ENCODE measurements at regions not wholly inside any gene's neighbourhood (a gene's known extent, or its start where the extent isn't known, plus 50 kb on each side); places are given as distances from the start of the nearest gene placed in this dataset.

- TF ChIP-seq CTCF (conservative IDR thresholded peaks at IDR 0.05; ENCODE audit: low read length), result no peak
- no peak for TF ChIP-seq EZH2phosphoT487 (IDR thresholded peaks at IDR 0.05; ENCODE audit: borderline replicate concordance, low read depth, low read length)
Measured at GRCh38 chr4:163017135-163017534, 149.6 kb downstream of the NAF1 start.
